ENCODE measurements at regions not wholly inside any gene's neighbourhood (a gene's known extent, or its start where the extent isn't known, plus 50 kb on each side); places are given as distances from the start of the nearest gene placed in this dataset.
"Not testable (repeated sequence)": the region's sequence is repeated elsewhere in the genome, so short reads cannot be mapped to it uniquely, and the experiment has no call there.

GRCh38 chr4:104022226-104022625 is 302.4 kb upstream of the TACR3 start:
- Histone ChIP-seq H3K27me3 (no peaks in the 10 kb centered on the region), H3K9me3 (no peaks in the 10 kb centered on the region), H3K4me1 (no peaks in the 10 kb centered on the region), H3K4me3 (no peak overlapping the region), H3K36me3 (no peaks in the 10 kb centered on the region), H3K27ac (no peak overlapping the region)
- no peak for ATAC-seq
- intact Hi-C loops (cut with DNase I) = no loop called here
- WGBS (ENCODE audit: insufficient coverage, low coverage, low lambda C conversion rate, missing lambda C conversion rate) = 56% methylated on average over 2 of the region's 2 CpGs
- no peak for TF ChIP-seq CTCF (IDR thresholded peaks at IDR 0.05)
- no peak for TF ChIP-seq POLR2A (IDR thresholded peaks at IDR 0.05)
- DNase-seq = no peak

- intact Hi-C loops (cut with DNase I) = no loop called here
Observed at GRCh38 chr4:104020641-104021040, 300.9 kb upstream of the TACR3 start.

GRCh38 chr4:104017213-104017612 is 297.4 kb upstream of the TACR3 start:
- intact Hi-C loops (cut with DNase I) = no loop called here
- H3K4me1 ChIP-seq = no peaks in the 10 kb centered on the region
- no peaks in the 10 kb centered on the region for H3K27me3 ChIP-seq
- no peaks in the 10 kb centered on the region for H3K36me3 ChIP-seq
- DNase-seq (no peak), ATAC-seq (no peak)
- TF ChIP-seq CTCF (IDR thresholded peaks at IDR 0.05) (no peak), POLR2A (IDR thresholded peaks at IDR 0.05) (no peak)
- H3K4me3 ChIP-seq = no peak overlapping the region
- H3K9me3 ChIP-seq = no peaks in the 10 kb centered on the region
- H3K27ac ChIP-seq = no peak overlapping the region

More at GRCh38 chr4:104020641-104021040, 300.9 kb upstream of the TACR3 start:
- no peaks in the 10 kb centered on the region for H3K4me1 ChIP-seq
- no peaks in the 10 kb centered on the region for H3K27me3 ChIP-seq
- H3K9me3 ChIP-seq = no peaks in the 10 kb centered on the region
- H3K27ac ChIP-seq = no peak overlapping the region
- no peak overlapping the region for H3K4me3 ChIP-seq
- DNase-seq (no peak), ATAC-seq (no peak)
- 88% methylated on average over 3 of the region's 3 CpGs for WGBS (ENCODE audit: insufficient coverage, low coverage, low lambda C conversion rate, missing lambda C conversion rate)
- H3K36me3 ChIP-seq = no peaks in the 10 kb centered on the region
- TF ChIP-seq POLR2A (IDR thresholded peaks at IDR 0.05) (no peak), CTCF (IDR thresholded peaks at IDR 0.05) (no peak)

GRCh38 chr4:104015680-104016079 is 295.9 kb upstream of the TACR3 start:
- Histone ChIP-seq H3K27me3 (no peaks in the 10 kb centered on the region), H3K27ac (no peak overlapping the region), H3K4me1 (no peaks in the 10 kb centered on the region), H3K4me3 (no peak overlapping the region), H3K36me3 (no peaks in the 10 kb centered on the region), H3K9me3 (no peaks in the 10 kb centered on the region)
- DNase-seq (no peak), ATAC-seq (peak in 1 of 4 donors; percentile 34)
- TF ChIP-seq CTCF (IDR thresholded peaks at IDR 0.05) = peak; percentile 7 to 39 (median 26)
- TF ChIP-seq POLR2A (IDR thresholded peaks at IDR 0.05) = no peak
- 18% methylated on average over 2 of the region's 2 CpGs for WGBS (ENCODE audit: insufficient coverage, low coverage, low lambda C conversion rate, missing lambda C conversion rate)
- intact Hi-C loops (cut with DNase I) = no loop called here

GRCh38 chr4:104010722-104011121 is 290.9 kb upstream of the TACR3 start:
- TF ChIP-seq POLR2A (IDR thresholded peaks at IDR 0.05) (no peak), CTCF (IDR thresholded peaks at IDR 0.05) (no peak)
- Histone ChIP-seq H3K27ac (no peak overlapping the region), H3K4me1 (no peaks in the 10 kb centered on the region), H3K9me3 (no peaks in the 10 kb centered on the region), H3K36me3 (no peaks in the 10 kb centered on the region), H3K27me3 (no peaks in the 10 kb centered on the region), H3K4me3 (no peak overlapping the region)
- ATAC-seq = no peak
- no peak for DNase-seq
- intact Hi-C loops (cut with DNase I) = no loop called here
- WGBS (ENCODE audit: insufficient coverage, low coverage, low lambda C conversion rate, missing lambda C conversion rate) = 27% methylated on average over 2 of the region's 2 CpGs

- ATAC-seq; H3K4me1 ChIP-seq; H3K27me3 ChIP-seq; intact Hi-C loops (cut with DNase I); H3K9me3 ChIP-seq; H3K27ac ChIP-seq; DNase-seq; H3K4me3 ChIP-seq; H3K36me3 ChIP-seq: not testable (repeated sequence)
- 52% methylated on average over 2 of the region's 6 CpGs for WGBS (ENCODE audit: insufficient coverage, low coverage, low lambda C conversion rate, missing lambda C conversion rate)
Observed at GRCh38 chr4:104002318-104002717, 282.5 kb upstream of the TACR3 start.
